ENCODE measurements at regions not wholly inside any gene's neighbourhood (a gene's known extent, or its start where the extent isn't known, plus 50 kb on each side); places are given as distances from the start of the nearest gene placed in this dataset.

GRCh38 chr2:236769981-236770671 lies 200.5 kb downstream of the ACKR3 start:
- no peak for DNase-seq (ENCODE audit: low spot score)
- no peak overlapping the region for H3K4me3 ChIP-seq
- no peaks in the 10 kb centered on the region for H3K36me3 ChIP-seq
- no peaks in the 10 kb centered on the region for H3K27me3 ChIP-seq
- no peak for TF ChIP-seq CTCF (IDR thresholded peaks at IDR 0.05)
- no peak overlapping the region for H3K27ac ChIP-seq
- H3K9me3 ChIP-seq: peaks cover 0 to 5% of the 10 kb centered on the region in 2 donors
- no peaks in the 10 kb centered on the region for H3K4me1 ChIP-seq

- no peaks in the 10 kb centered on the region for H3K27me3 ChIP-seq
- no peaks in the 10 kb centered on the region for H3K36me3 ChIP-seq
- no peaks in the 10 kb centered on the region for H3K4me1 ChIP-seq
- DNase-seq (ENCODE audit: low spot score): no peak
- H3K9me3 ChIP-seq: no peaks in the 10 kb centered on the region
- no peak overlapping the region for H3K4me3 ChIP-seq
- no peak overlapping the region for H3K27ac ChIP-seq
- TF ChIP-seq CTCF (IDR thresholded peaks at IDR 0.05): no peak
Measured at GRCh38 chr2:236772220-236772837, 202.7 kb downstream of the ACKR3 start.

- no peaks in the 10 kb centered on the region for H3K4me1 ChIP-seq
- TF ChIP-seq CTCF (IDR thresholded peaks at IDR 0.05): no peak
- H3K36me3 ChIP-seq: no peaks in the 10 kb centered on the region
- no peak overlapping the region for H3K27ac ChIP-seq
- H3K27me3 ChIP-seq: no peaks in the 10 kb centered on the region
- no peak overlapping the region for H3K4me3 ChIP-seq
- DNase-seq (ENCODE audit: low spot score): no peak
- H3K9me3 ChIP-seq: no peaks in the 10 kb centered on the region
Measured at GRCh38 chr2:236773206-236773605, 203.6 kb downstream of the ACKR3 start.

GRCh38 chr2:236774171-236774570 lies 204.5 kb downstream of the ACKR3 start:
- H3K27me3 ChIP-seq: no peaks in the 10 kb centered on the region
- no peaks in the 10 kb centered on the region for H3K36me3 ChIP-seq
- no peak overlapping the region for H3K4me3 ChIP-seq
- no peak for TF ChIP-seq CTCF (IDR thresholded peaks at IDR 0.05)
- no peaks in the 10 kb centered on the region for H3K9me3 ChIP-seq
- DNase-seq (ENCODE audit: low spot score): no peak
- H3K4me1 ChIP-seq: no peaks in the 10 kb centered on the region
- no peak overlapping the region for H3K27ac ChIP-seq

GRCh38 chr2:236775511-236775910 lies 205.9 kb downstream of the ACKR3 start:
- H3K9me3 ChIP-seq: no peaks in the 10 kb centered on the region
- H3K36me3 ChIP-seq: no peaks in the 10 kb centered on the region
- no peaks in the 10 kb centered on the region for H3K27me3 ChIP-seq
- no peak overlapping the region for H3K27ac ChIP-seq
- no peaks in the 10 kb centered on the region for H3K4me1 ChIP-seq
- no peak for TF ChIP-seq CTCF (IDR thresholded peaks at IDR 0.05)
- DNase-seq (ENCODE audit: low spot score): no peak
- no peak overlapping the region for H3K4me3 ChIP-seq

GRCh38 chr2:236776206-236776605 lies 206.6 kb downstream of the ACKR3 start:
- no peak for DNase-seq (ENCODE audit: low spot score)

More at GRCh38 chr2:236776206-236776605, 206.6 kb downstream of the ACKR3 start:
- Histone ChIP-seq H3K27me3 (no peaks in the 10 kb centered on the region), H3K4me3 (no peak overlapping the region), H3K9me3 (no peaks in the 10 kb centered on the region), H3K36me3 (no peaks in the 10 kb centered on the region), H3K4me1 (no peaks in the 10 kb centered on the region), H3K27ac (no peak overlapping the region)
- TF ChIP-seq CTCF (IDR thresholded peaks at IDR 0.05): no peak
